ENCODE measurements at regions not wholly inside any gene's neighbourhood (a gene's known extent, or its start where the extent isn't known, plus 50 kb on each side); places are given as distances from the start of the nearest gene placed in this dataset.

- TF ChIP-seq CTCF (IDR thresholded peaks at IDR 0.05) (no peak), POLR2A (IDR thresholded peaks at IDR 0.05) (no peak)
Measured at GRCh38 chr4:178689926-178690325, 1247.7 kb upstream of the AGA start.
